HepG2 (cell line): ENCODE measurements at regions not wholly inside any gene's neighbourhood (a gene's known extent, or its start where the extent isn't known, plus 50 kb on each side); places are given as distances from the start of the nearest gene placed in this dataset.

Source experiments
- ATAC-seq: fragments of 200-7000 bp; cut with Tn5 transposase; 3 replicates; pipeline ENCODE4 v1.9.1; 2020; ENCODE audit warnings: mild to moderate bottlenecking, moderate library complexity
- BruUV-seq: library from RNA; stranded (reverse); fragments of 400-500 nt; replicated peaks from 2 replicates; lab custom pipeline; 2021; lab: Mats Ljungman, UMichigan
- CTCF ChIA-PET: fragments of 300-600 bp; formaldehyde crosslinking; extraction: SDS; loops from one replicate; lab custom pipeline; 2021; ENCODE audit warnings: low total read pairs, inconsistent platforms, low intra/inter-chr PET ratio; lab: Yijun Ruan, JAX
- POLR2A ChIA-PET: fragments of 350-600 bp; sonication (Branson Sonifier 250); formaldehyde crosslinking; loops from one replicate; lab custom pipeline; 2020; ENCODE audit warnings: antibody characterized with exemption, inconsistent platforms; lab: Yijun Ruan, JAX
- DNase-seq: peaks from one replicate; pipeline ENCODE4 v3.0.0-alpha.2; 2015; ENCODE audit warnings: low spot score
- FAIRE-seq: peaks from 3 replicates; lab custom pipeline; 2011; peaks lifted over from hg19 to GRCh38; lab: Jason Lieb, UNC
- H2AFZ ChIP-seq: one replicate; pipeline ENCODE4 v1.6.1; 2011; ENCODE audit warnings: low read length, inconsistent platforms
- H3K27ac ChIP-seq: fragments of 300-600 bp; 3 replicates; pipeline ENCODE4 v1.8.0; 2011; ENCODE audit warnings: mixed run types, mild to moderate bottlenecking, mixed read lengths, low read length, inconsistent platforms; ENCODE audit not compliant: insufficient read depth; ENCODE audit errors: extremely low read length
- H3K27me3 ChIP-seq, 2 experiments: fragments of 200-600 bp in 1 of 2; 2 replicates in 1 of 2; 3 replicates in 1 of 2; pipeline versions ENCODE4 v1.6.0 to v1.8.0; 2011; ENCODE audit warnings: low read length in 2 of 2, mild to moderate bottlenecking in 2 of 2, moderate library complexity in 2 of 2, inconsistent platforms in 1 of 2; ENCODE audit not compliant: insufficient read depth in 2 of 2, control insufficient read depth in 1 of 2
- H3K36me3 ChIP-seq, 2 experiments: fragments of 200-600 bp in 1 of 2; replicated peaks in 1 of 2; 2 replicates in 1 of 2; 3 replicates in 1 of 2; pipeline versions ENCODE4 v1.5.1 to v1.8.0; 2011; ENCODE audit warnings: low read length in 2 of 2, inconsistent platforms in 1 of 2; ENCODE audit not compliant: insufficient read depth in 2 of 2, control insufficient read depth in 1 of 2
- H3K4me1 ChIP-seq: 2 replicates; pipeline ENCODE4 v1.5.1; 2012; ENCODE audit warnings: low read length, inconsistent platforms; ENCODE audit not compliant: insufficient read depth
- H3K4me2 ChIP-seq: 2 replicates; pipeline ENCODE4 v1.6.0; 2011; ENCODE audit warnings: low read depth, low read length, inconsistent platforms
- H3K4me3 ChIP-seq, 3 experiments: fragments of 200-600 bp in 1 of 3; sonication (generic), shearing (Covaris generic) in 1 of 3; replicated peaks in 1 of 3; 2 replicates each; pipeline ENCODE4 v1.5.1; 2011 to 2016; ENCODE audit warnings: low read length in 3 of 3, inconsistent platforms in 2 of 3, low read depth in 2 of 3, mild to moderate bottlenecking in 2 of 3, control low read depth in 1 of 3, mixed read lengths in 1 of 3; ENCODE audit not compliant: insufficient read depth in 1 of 3
- H3K79me2 ChIP-seq: one replicate; pipeline ENCODE4 v1.6.1; 2011; ENCODE audit warnings: low read length, inconsistent platforms; ENCODE audit not compliant: insufficient read depth
- H3K9ac ChIP-seq: 2 replicates; pipeline ENCODE4 v1.6.0; 2011; ENCODE audit warnings: mild to moderate bottlenecking, low read depth, low read length, inconsistent platforms; ENCODE audit not compliant: insufficient read depth
- H3K9me3 ChIP-seq: 2 replicates; pipeline ENCODE4 v1.5.1; 2012; ENCODE audit warnings: mild to moderate bottlenecking, low read length
- H4K20me1 ChIP-seq: 2 replicates; pipeline ENCODE4 v1.6.0; 2011; ENCODE audit warnings: inconsistent platforms, mild to moderate bottlenecking, low read length, moderate library complexity; ENCODE audit not compliant: insufficient read depth
- GZF1 ChIP-seq: sonication (generic); formaldehyde crosslinking; IDR thresholded peaks from 2 replicates; pipeline ENCODE4 v1.5.1; 2020; ENCODE audit warnings: mild to moderate bottlenecking, missing genetic modification reagents
- MTA3 ChIP-seq: sonication (generic); formaldehyde crosslinking; IDR thresholded peaks from 2 replicates; pipeline ENCODE4 v1.4.0; 2020; ENCODE audit warnings: missing genetic modification reagents
- MTF2 ChIP-seq: sonication (generic); formaldehyde crosslinking; IDR thresholded peaks from 2 replicates; pipeline ENCODE4 v1.5.0; 2020; ENCODE audit warnings: missing genetic modification reagents, borderline replicate concordance
- NFRKB ChIP-seq: fragments of 450-650 bp; IDR thresholded peaks from 2 replicates; pipeline ENCODE4 v1.6.1; 2017
- PRDM10 ChIP-seq: sonication (generic); formaldehyde crosslinking; IDR thresholded peaks from 2 replicates; pipeline ENCODE4 v1.4.0; 2020; ENCODE audit warnings: low read depth, missing genetic modification reagents
- RXRB ChIP-seq: IDR thresholded peaks from 2 replicates; pipeline ENCODE4 v1.6.1; 2016; ENCODE audit warnings: borderline replicate concordance, missing genetic modification reagents, missing compliant biosample characterization
- SKI ChIP-seq: fragments of 450-650 bp; IDR thresholded peaks from one replicate; pipeline ENCODE4 v1.6.1; 2018; ENCODE audit warnings: mild to moderate bottlenecking; ENCODE audit not compliant: partially characterized antibody
- SMAD1 ChIP-seq: sonication (generic); formaldehyde crosslinking; IDR thresholded peaks from 2 replicates; pipeline ENCODE4 v1.4.0; 2020; ENCODE audit warnings: missing genetic modification reagents, low read depth, mild to moderate bottlenecking, borderline replicate concordance
- SNAI1 ChIP-seq: sonication (generic); formaldehyde crosslinking; IDR thresholded peaks from 2 replicates; pipeline ENCODE4 v1.5.0; 2020; ENCODE audit warnings: mild to moderate bottlenecking, missing genetic modification reagents, borderline replicate concordance
- ZNF234 ChIP-seq: sonication (generic); formaldehyde crosslinking; conservative IDR thresholded peaks from 2 replicates; pipeline ENCODE4 v1.5.1; 2020; ENCODE audit warnings: mild to moderate bottlenecking, missing genetic modification reagents
- ZNF552 ChIP-seq: sonication (generic); formaldehyde crosslinking; IDR thresholded peaks from 2 replicates; pipeline ENCODE4 v1.9.0; 2022; ENCODE audit warnings: missing genetic modification reagents, mild to moderate bottlenecking, borderline replicate concordance
- ZNF563 ChIP-seq: sonication (generic); formaldehyde crosslinking; IDR thresholded peaks from 2 replicates; pipeline ENCODE4 v1.8.0; 2022; ENCODE audit warnings: mild to moderate bottlenecking, moderate library complexity, missing genetic modification reagents
- ZNF569 ChIP-seq: sonication (generic); formaldehyde crosslinking; IDR thresholded peaks from 2 replicates; pipeline ENCODE4 v1.5.0; 2020; ENCODE audit warnings: mild to moderate bottlenecking, missing genetic modification reagents, moderate library complexity, borderline replicate concordance
- ZNF607 ChIP-seq: sonication (generic); formaldehyde crosslinking; IDR thresholded peaks from 2 replicates; pipeline ENCODE4 v1.5.1; 2020; ENCODE audit warnings: missing genetic modification reagents, mild to moderate bottlenecking, borderline replicate concordance
- WGBS: methylation state at CpG from one replicate; pipeline ENCODE4 v1.1.6; 2017; ENCODE audit warnings: low lambda C conversion rate; 5-methylcytosine and 5-hydroxymethylcytosine counted together
- in situ Hi-C: cut with HindIII; loops from 2 replicates; pipeline ENCODE4 v1.10.0; 2017; ENCODE audit warnings: low pct_unique_long_range_greater_than_20kb; ENCODE audit not compliant: extremely low pct_ligation_motif_present
- intact Hi-C: fragments of 100-400 bp; cut with micrococcal nuclease; formaldehyde crosslinking; loops from one replicate; pipeline ENCODE4 v1.10.0; 2022; ENCODE audit not compliant: unreplicated experiment

DNA sequence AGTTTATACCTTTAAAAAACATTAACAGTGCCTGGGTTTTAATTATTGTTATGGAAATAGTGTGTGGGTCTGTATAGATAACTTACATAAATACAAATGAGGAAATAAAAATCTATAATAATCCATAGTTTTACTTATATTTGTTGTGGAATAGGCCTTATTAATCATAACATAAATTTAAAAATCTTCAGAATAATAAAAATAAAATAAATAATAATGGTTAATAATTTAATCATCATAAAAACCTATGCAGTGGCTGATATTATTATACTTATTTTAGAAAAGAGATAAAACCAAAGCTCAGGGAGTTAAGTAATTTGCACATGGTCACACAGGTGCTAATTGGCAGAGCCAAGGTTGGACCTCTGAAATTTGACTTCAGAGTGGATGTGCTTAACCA, 785.3 kb upstream of the SEMA6A start (continued):
- no peak for TF ChIP-seq PRDM10 (CRISPR knock-in tag)
- TF ChIP-seq ZNF552 (CRISPR knock-in tag): no peak
- TF ChIP-seq GZF1: no peak
- TF ChIP-seq NFRKB: no peak

- CTCF ChIA-PET: no interaction called here
- no peaks in the 10 kb centered on the region for H3K4me1 ChIP-seq
- FAIRE-seq (no peak), ATAC-seq (no peak), DNase-seq (no peak)
- no peaks in the 10 kb centered on the region for H3K36me3 ChIP-seq
- no TSS peak for BruUV-seq
- no peak overlapping the region for H3K27ac ChIP-seq
- in situ Hi-C loops (no loop called here), intact Hi-C loops (no loop called here)
- H3K79me2 ChIP-seq: no peaks in the 10 kb centered on the region
- no peak overlapping the region for H3K4me3 ChIP-seq
- H2AFZ ChIP-seq: no peak overlapping the region
- no peaks in the 10 kb centered on the region for H3K27me3 ChIP-seq
- H3K4me2 ChIP-seq: no peak overlapping the region
- no peak overlapping the region for H3K9ac ChIP-seq
- H3K9me3 ChIP-seq: no peaks in the 10 kb centered on the region
- no peak for TF ChIP-seq SNAI1 (CRISPR knock-in tag)
- TF ChIP-seq MTF2 (CRISPR knock-in tag): no peak
- no peak for TF ChIP-seq ZNF607 (CRISPR knock-in tag)
- no peak for TF ChIP-seq SKI
- TF ChIP-seq ZNF563 (CRISPR knock-in tag): no peak
- no peak for TF ChIP-seq RXRB (CRISPR knock-in tag)
- no peak for TF ChIP-seq SMAD1 (CRISPR knock-in tag)
- no peak for TF ChIP-seq MTA3 (CRISPR knock-in tag)
- no peak for TF ChIP-seq ZNF234 (CRISPR knock-in tag)
- TF ChIP-seq ZNF569 (CRISPR knock-in tag): no peak
- no peaks in the 10 kb centered on the region for H4K20me1 ChIP-seq
- WGBS: 76% methylated on average over 3 of the region's 3 CpGs
- POLR2A ChIA-PET: no interaction called here
Measured at GRCh38 chr5:117357886-117358285, 783.3 kb upstream of the SEMA6A start.
